ENCODE measurements at regions not wholly inside any gene's neighbourhood (a gene's known extent, or its start where the extent isn't known, plus 50 kb on each side); places are given as distances from the start of the nearest gene placed in this dataset.

DNA sequence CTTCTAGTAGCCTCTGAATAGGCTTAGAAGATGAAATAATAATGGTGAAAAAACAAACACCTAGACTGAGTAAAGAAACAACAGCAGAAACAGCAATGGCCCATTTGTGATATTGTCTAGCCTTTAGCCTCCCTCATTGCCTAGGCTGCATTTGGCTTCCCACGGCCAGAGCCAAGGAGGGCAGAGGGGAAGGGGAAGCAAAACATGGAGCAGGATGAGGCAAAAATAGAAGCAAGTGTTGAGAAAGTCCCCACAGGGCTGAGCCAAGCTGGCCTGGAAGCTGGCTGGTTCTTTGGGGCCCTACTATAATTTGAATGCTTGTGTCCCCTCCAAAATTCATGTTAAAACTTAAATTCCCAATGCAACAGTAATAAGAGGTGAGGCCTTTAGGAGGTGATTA is 60.2 kb upstream of the KSR1 start:
- no peak for DNase-seq

DNA sequence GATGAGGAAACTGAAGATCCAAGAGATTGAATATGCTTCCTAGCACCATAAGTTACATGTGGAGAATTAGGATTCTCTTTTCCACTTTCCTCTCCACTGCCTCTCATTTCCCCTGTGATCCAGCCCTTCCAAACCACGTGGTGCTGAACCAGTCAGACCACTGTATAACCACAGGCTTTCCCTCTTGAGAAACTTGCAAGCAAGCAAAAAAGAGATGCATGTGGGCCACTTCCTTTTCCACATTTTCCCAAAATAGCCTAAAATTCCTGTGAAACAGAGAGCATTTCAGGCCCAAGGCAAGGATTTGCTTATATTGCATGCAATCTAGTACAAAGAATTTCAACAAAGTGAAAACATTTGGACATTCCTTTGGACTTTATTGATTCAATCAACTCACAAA is 59.3 kb upstream of the KSR1 start:
- DNase-seq: no peak

DNA sequence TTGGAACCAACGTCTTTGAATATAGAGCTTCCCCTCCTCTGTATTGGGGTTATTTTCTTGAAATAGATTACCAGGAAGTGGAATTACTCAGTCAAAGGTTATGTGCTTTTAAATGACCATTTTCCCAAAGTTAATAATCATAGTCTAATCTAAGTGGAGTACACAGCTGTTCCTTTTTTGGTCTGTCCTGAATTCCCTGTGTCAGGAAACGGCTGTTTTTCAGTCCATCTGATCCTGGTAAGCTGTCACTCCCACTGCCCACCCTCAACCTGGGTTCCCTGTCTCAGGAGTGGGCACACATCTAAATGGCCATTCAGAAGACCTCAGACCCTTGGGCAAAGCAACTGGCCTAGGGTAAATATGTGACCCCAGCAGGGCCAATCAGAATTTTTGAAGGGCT is 57.6 kb upstream of the KSR1 start:
- DNase-seq: no peak

GRCh38 chr17:27400991-27401390 is 55.3 kb upstream of the KSR1 start:
- DNase-seq: no peak

DNA sequence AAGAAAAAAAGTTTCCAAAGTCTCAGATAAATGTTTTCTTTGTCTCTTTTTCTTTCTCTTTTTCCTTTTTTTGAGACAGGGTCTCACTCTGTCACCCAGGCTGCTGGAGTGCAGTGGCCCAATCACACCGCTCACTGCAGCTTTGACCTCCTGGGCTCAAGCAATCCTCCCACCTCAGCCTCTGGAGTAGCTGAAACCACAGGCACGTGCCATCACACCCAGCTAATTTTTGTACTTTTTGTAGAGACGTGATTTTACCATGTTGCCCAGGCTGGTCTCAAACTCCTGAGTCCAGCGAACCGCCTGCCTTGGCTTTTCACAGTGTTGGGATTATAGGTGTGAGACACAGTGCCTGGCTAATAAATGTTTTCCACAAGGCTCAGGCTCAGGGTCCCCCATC is 53.3 kb upstream of the KSR1 start:
- DNase-seq: no peak

GRCh38 chr17:27403480-27404005 is 52.7 kb upstream of the KSR1 start:
- DNase-seq: no peak

GRCh38 chr17:27404676-27405075 is 51.6 kb upstream of the KSR1 start:
- DNase-seq: no peak
